ENCODE measurements at regions not wholly inside any gene's neighbourhood (a gene's known extent, or its start where the extent isn't known, plus 50 kb on each side); places are given as distances from the start of the nearest gene placed in this dataset.

- no peak for ATAC-seq (ENCODE audit: low FRiP score)
- no peak for TF ChIP-seq CTCF (IDR thresholded peaks at IDR 0.05)
- DNase-seq (ENCODE audit: low spot score): no peak
Observed at GRCh38 chr15:35196273-35196672, 111.2 kb upstream of the NANOGP8 start.

- DNase-seq (ENCODE audit: low spot score): no peak
- no peak for TF ChIP-seq CTCF (IDR thresholded peaks at IDR 0.05)
- no peak for ATAC-seq (ENCODE audit: low FRiP score)
Observed at GRCh38 chr15:35195649-35196048, 110.6 kb upstream of the NANOGP8 start.

GRCh38 chr15:35195031-35195430 is 109.9 kb upstream of the NANOGP8 start:
- ATAC-seq (ENCODE audit: low FRiP score): no peak
- no peak for DNase-seq (ENCODE audit: low spot score)
- TF ChIP-seq CTCF (IDR thresholded peaks at IDR 0.05): no peak

GRCh38 chr15:35194296-35194695 is 109.2 kb upstream of the NANOGP8 start:
- no peak for TF ChIP-seq CTCF (IDR thresholded peaks at IDR 0.05)
- no peak for ATAC-seq (ENCODE audit: low FRiP score)
- DNase-seq (ENCODE audit: low spot score): no peak

GRCh38 chr15:35191783-35192182 is 106.7 kb upstream of the NANOGP8 start:
- no peak for TF ChIP-seq CTCF (IDR thresholded peaks at IDR 0.05)
- DNase-seq (ENCODE audit: low spot score) (no peak), ATAC-seq (ENCODE audit: low FRiP score) (no peak)

GRCh38 chr15:35186346-35186745 is 101.3 kb upstream of the NANOGP8 start:
- no peak for ATAC-seq (ENCODE audit: low FRiP score)
- TF ChIP-seq CTCF (IDR thresholded peaks at IDR 0.05): no peak
- no peak for DNase-seq (ENCODE audit: low spot score)

GRCh38 chr15:35184646-35185045 is 99.6 kb upstream of the NANOGP8 start:
- DNase-seq (ENCODE audit: low spot score) (no peak), ATAC-seq (ENCODE audit: low FRiP score) (no peak)
- TF ChIP-seq CTCF (IDR thresholded peaks at IDR 0.05): no peak

All from omental fat pad (tissue), 3 donors.